Spleen (tissue), 11 donors: ENCODE measurements at regions not wholly inside any gene's neighbourhood (a gene's known extent, or its start where the extent isn't known, plus 50 kb on each side); places are given as distances from the start of the nearest gene placed in this dataset.

Experiments
- DNase-seq: peaks from one replicate; pipeline ENCODE4 v3.0.0-alpha.2; 2020
- H3K27ac ChIP-seq, 8 donors: fragments of 200-600 bp; sonication (generic) in 7 of 8; 1 replicate in 4 of 8; 2 replicates in 4 of 8; pipeline versions ENCODE4 v1.5.0 to v1.8.0; 2016 to 2021; ENCODE audit warnings: inconsistent platforms in 4 of 8, mild to moderate bottlenecking in 4 of 8, moderate library complexity in 1 of 8
- H3K27me3 ChIP-seq, 7 donors: fragments of 200-600 bp; sonication (generic) in 6 of 7; replicated peaks in 1 of 7; 1 replicate in 4 of 7; 2 replicates in 3 of 7; pipeline versions ENCODE4 v1.5.0 to v1.8.0; 2016 to 2021; ENCODE audit warnings: inconsistent platforms in 3 of 7, mild to moderate bottlenecking in 1 of 7
- H3K36me3 ChIP-seq, 6 donors: fragments of 200-600 bp; sonication (generic) in 5 of 6; 1 replicate in 4 of 6; 2 replicates in 2 of 6; pipeline versions ENCODE4 v1.5.0 to v1.8.0; 2016 to 2021; ENCODE audit warnings: inconsistent platforms in 2 of 6
- H3K4me1 ChIP-seq, 6 donors: fragments of 200-600 bp; sonication (generic) in 5 of 6; 1 replicate in 3 of 6; 2 replicates in 3 of 6; pipeline versions ENCODE4 v1.5.0 to v1.8.0; 2016 to 2021; ENCODE audit warnings: inconsistent platforms in 3 of 6
- H3K4me3 ChIP-seq, 8 donors: fragments of 200-600 bp; sonication (generic) in 7 of 8; 1 replicate in 4 of 8; 2 replicates in 4 of 8; pipeline versions ENCODE4 v1.5.0 to v1.8.0; 2016 to 2021; ENCODE audit warnings: inconsistent platforms in 4 of 8, mild to moderate bottlenecking in 4 of 8, moderate library complexity in 2 of 8
- H3K9me3 ChIP-seq, 8 donors: fragments of 200-600 bp; sonication (generic) in 7 of 8; 1 replicate in 4 of 8; 2 replicates in 4 of 8; pipeline versions ENCODE4 v1.5.0 to v1.8.0; 2016 to 2021; ENCODE audit warnings: inconsistent platforms in 4 of 8
- POLR2A ChIP-seq, 3 donors: fragments of 450-650 bp; IDR thresholded peaks; one replicate each; pipeline ENCODE4 v1.5.1; 2017; ENCODE audit warnings: antibody characterized with exemption in 3 of 3, mild to moderate bottlenecking in 1 of 3
- POLR2AphosphoS5 ChIP-seq, 3 donors: sonication (generic); formaldehyde crosslinking; IDR thresholded peaks; one replicate each; pipeline ENCODE4 v1.5.1; 2017; ENCODE audit warnings: antibody characterized with exemption in 3 of 3
- WGBS, 5 donors: extraction: QIAGEN DNeasy Blood & Tissue Kit in 3 of 5; methylation state at CpG; one replicate each; pipeline versions ENCODE4 v1.1.5 to v1.1.7; 2013 to 2018; 5-methylcytosine and 5-hydroxymethylcytosine counted together
- intact Hi-C: fragments of 100-400 bp; cut with DNase I; formaldehyde crosslinking; loops from one replicate; pipeline ENCODE4 v1.15.0; 2023; ENCODE audit warnings: low total_unique reads
- TF ChIP-seq, protein P1 (sequence below), 11 experiments: fragments of 200-600 bp in 7 of 11; fragments of 450-650 bp in 4 of 11; sonication (generic) in 4 of 11; IDR thresholded peaks in 8 of 11; conservative IDR thresholded peaks in 3 of 11; 1 replicate in 7 of 11; 2 replicates in 4 of 11; pipeline versions ENCODE4 v1.4.0 to v1.8.0; 2016 to 2021; ENCODE audit warnings: antibody characterized with exemption in 11 of 11, inconsistent platforms in 4 of 11, mild to moderate bottlenecking in 1 of 11
- donor health status: healthy with polysubstance abuse.
- donor health status: DM: no; HTN: no; CAD: no; lungs with moderate emphysema.
- donor health status: DM: no; HTN: no; CAD: no.
- donor health status: Bipolar disorder and iron deficiency.
- donor health status: healthy.
- donor health status: DM: no; HTN: no; CAD: no.
- donor health status: DM: yes; HTN: yes; CAD: no.

DNA sequence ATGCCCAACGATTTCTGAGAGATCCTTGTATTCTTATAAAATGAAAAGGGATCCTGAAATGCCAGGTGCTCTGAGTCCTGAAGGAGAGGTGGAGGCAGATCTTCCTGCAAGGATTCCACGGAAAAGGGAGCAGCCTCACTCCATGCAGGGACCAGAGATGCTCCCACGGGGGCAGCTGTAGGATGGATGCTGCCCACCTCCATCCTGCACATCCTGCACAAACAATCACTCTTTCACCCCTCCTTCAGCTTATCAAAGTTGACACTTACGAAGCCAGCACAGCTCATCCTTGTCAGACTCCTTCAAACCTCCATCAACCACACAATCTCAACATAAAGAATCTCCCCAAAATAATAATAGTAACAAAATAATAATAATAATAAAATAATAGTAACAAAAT lies 119.1 kb downstream of the GGTLC2 start:
- no peaks in the 10 kb centered on the region for H3K4me1 ChIP-seq
- DNase-seq = no peak
- no peak for TF ChIP-seq POLR2AphosphoS5 (IDR thresholded peaks at IDR 0.05)
- TF ChIP-seq, protein P1, sequence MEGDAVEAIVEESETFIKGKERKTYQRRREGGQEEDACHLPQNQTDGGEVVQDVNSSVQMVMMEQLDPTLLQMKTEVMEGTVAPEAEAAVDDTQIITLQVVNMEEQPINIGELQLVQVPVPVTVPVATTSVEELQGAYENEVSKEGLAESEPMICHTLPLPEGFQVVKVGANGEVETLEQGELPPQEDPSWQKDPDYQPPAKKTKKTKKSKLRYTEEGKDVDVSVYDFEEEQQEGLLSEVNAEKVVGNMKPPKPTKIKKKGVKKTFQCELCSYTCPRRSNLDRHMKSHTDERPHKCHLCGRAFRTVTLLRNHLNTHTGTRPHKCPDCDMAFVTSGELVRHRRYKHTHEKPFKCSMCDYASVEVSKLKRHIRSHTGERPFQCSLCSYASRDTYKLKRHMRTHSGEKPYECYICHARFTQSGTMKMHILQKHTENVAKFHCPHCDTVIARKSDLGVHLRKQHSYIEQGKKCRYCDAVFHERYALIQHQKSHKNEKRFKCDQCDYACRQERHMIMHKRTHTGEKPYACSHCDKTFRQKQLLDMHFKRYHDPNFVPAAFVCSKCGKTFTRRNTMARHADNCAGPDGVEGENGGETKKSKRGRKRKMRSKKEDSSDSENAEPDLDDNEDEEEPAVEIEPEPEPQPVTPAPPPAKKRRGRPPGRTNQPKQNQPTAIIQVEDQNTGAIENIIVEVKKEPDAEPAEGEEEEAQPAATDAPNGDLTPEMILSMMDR (IDR thresholded peaks at IDR 0.05 in 8 of 11, conservative IDR thresholded peaks at IDR 0.05 in 3 of 11) = no peak
- TF ChIP-seq POLR2A (IDR thresholded peaks at IDR 0.05) = no peak
- no peak overlapping the region for H3K4me3 ChIP-seq
- H3K27me3 ChIP-seq = peaks cover 0 to 13% (median 0%) of the 10 kb centered on the region in 7 donors
- no peak overlapping the region for H3K27ac ChIP-seq
- intact Hi-C loops = no loop called here
- H3K36me3 ChIP-seq = no peaks in the 10 kb centered on the region
- no peaks in the 10 kb centered on the region for H3K9me3 ChIP-seq
- WGBS, 5 donors = 70 to 92% (median 82%) methylated on average over 4 of the region's 4 CpGs

DNA sequence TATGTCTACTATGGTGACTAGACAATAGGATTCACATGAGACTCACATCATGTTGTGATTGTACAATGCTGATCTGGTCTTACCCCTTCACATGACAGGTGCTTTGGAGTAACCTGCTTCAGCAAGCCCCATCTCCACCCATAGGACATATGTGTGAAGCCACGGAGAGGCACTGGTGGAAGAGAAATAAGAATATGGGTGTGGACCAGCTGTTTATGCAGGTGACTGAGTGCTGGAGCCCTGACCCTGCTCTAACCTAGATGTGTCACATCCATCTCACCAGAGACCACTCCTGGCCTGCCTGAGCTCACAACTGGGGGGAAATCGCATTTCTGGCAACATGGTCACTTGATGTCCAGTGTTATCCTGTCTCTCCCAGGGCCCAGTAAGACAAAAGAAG lies 119.7 kb downstream of the GGTLC2 start:
- no peaks in the 10 kb centered on the region for H3K4me1 ChIP-seq
- no peak overlapping the region for H3K27ac ChIP-seq
- peaks cover 0 to 13% (median 0%) of the 10 kb centered on the region in 7 donors for H3K27me3 ChIP-seq
- no peak overlapping the region for H3K4me3 ChIP-seq
- TF ChIP-seq, protein P1 (IDR thresholded peaks at IDR 0.05 in 8 of 11, conservative IDR thresholded peaks at IDR 0.05 in 3 of 11) = no peak
- TF ChIP-seq POLR2AphosphoS5 (IDR thresholded peaks at IDR 0.05) = no peak
- no peak for TF ChIP-seq POLR2A (IDR thresholded peaks at IDR 0.05)
- WGBS, 5 donors = 33 to 79% (median 67%) methylated on average over 2 of the region's 2 CpGs
- H3K36me3 ChIP-seq = no peaks in the 10 kb centered on the region
- intact Hi-C loops = no loop called here
- H3K9me3 ChIP-seq = no peaks in the 10 kb centered on the region
- DNase-seq = no peak

DNA sequence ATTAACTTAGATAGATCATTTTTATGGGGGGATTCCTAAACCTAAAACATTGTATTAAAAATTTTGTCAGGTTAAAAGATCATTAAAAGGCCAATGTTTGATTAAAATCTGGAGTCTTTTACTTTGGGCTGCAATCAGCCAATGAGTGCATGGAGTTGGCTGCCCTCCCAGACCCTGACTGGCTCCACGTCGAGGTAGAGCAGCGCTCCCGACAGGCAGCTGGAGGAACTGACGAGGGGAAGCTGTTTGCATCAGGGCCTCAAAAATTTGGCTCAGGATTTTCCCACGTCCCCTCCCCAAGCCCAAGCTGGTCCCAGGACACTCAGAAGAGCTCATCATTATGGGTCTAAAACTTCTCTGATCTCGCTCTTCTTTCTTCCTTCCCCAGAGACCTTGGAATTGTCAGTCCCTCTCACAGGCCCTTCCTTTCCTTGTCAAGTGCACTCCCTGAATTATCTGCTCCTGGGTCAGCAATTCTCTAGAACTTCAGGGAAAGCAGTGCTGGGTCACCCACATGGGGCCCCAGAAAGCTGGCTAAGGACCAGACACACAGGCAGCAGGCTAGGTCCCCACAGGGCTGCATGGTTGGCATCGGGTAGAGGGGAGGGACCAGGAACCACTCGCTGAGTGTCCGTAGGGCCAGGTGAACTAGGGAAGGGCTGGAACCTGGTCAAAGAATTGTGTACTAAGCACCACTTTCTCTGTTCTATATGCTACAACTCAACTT lies 119.6 kb upstream of the IGLL5 start:
- no peaks in the 10 kb centered on the region for H3K36me3 ChIP-seq
- TF ChIP-seq POLR2A (IDR thresholded peaks at IDR 0.05) (no peak), POLR2AphosphoS5 (IDR thresholded peaks at IDR 0.05) (no peak)
- TF ChIP-seq, protein P1 (IDR thresholded peaks at IDR 0.05 in 8 of 11, conservative IDR thresholded peaks at IDR 0.05 in 3 of 11) = no peak
- intact Hi-C loops = no loop called here

DNA sequence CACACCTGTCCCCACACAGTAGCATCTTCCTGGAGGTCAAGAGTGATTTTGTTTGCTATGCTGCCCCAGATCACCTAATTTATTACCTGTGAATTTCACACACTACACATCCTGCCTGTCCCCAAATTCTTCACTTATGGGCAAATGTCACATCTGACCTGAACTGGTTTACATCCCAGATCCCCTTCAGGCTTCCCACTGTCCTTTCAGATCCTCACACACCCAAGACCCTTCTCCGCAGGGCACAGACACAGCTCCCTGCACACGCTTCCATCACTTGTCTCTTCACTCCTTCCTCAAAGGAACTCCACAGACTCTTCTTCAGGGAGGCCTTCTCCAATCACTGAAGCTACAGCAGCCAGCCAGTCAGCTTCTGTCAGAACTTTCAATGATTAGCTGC lies 118.7 kb upstream of the IGLL5 start:
- H3K9me3 ChIP-seq = no peaks in the 10 kb centered on the region
- no peak for DNase-seq
- 87 to 92% (median 91%) methylated on average over 2 of the region's 2 CpGs for WGBS, 5 donors
- no peak overlapping the region for H3K4me3 ChIP-seq
- intact Hi-C loops = no loop called here
- no peaks in the 10 kb centered on the region for H3K36me3 ChIP-seq
- no peak for TF ChIP-seq POLR2AphosphoS5 (IDR thresholded peaks at IDR 0.05)
- no peak overlapping the region for H3K27ac ChIP-seq
- H3K27me3 ChIP-seq = peaks cover 0 to 13% (median 0%) of the 10 kb centered on the region in 7 donors
- peaks cover 0 to 7% (median 2%) of the 10 kb centered on the region in 6 donors for H3K4me1 ChIP-seq

More for the DNA sequence above, 119.6 kb upstream of the IGLL5 start:
- no peak for DNase-seq
- WGBS, 5 donors = 58 to 66% (median 61%) methylated on average over 9 to 10 of the region's 10 CpGs
- no peak overlapping the region for H3K4me3 ChIP-seq
- peaks cover 0 to 13% (median 0%) of the 10 kb centered on the region in 7 donors for H3K27me3 ChIP-seq
- H3K4me1 ChIP-seq = no peaks in the 10 kb centered on the region
- no peak overlapping the region for H3K27ac ChIP-seq
- H3K9me3 ChIP-seq = no peaks in the 10 kb centered on the region
